GM13976 (cell line): ENCODE measurements at regions not wholly inside any gene's neighbourhood (a gene's known extent, or its start where the extent isn't known, plus 50 kb on each side); places are given as distances from the start of the nearest gene placed in this dataset.

ENCODE experiments used
- DNase-seq: peaks from one replicate; pipeline ENCODE4 v3.0.0; 2012; ENCODE audit warnings: low spot score
- in situ Hi-C: fragments of 300-500 bp; cut with MboI; formaldehyde crosslinking; loops from one replicate; pipeline ENCODE4 v1.12.0; 2022; ENCODE audit warnings: low sequenced_read_pairs, mixed read lengths, inconsistent platforms; ENCODE audit not compliant: unreplicated experiment
- TF ChIP-seq, protein P1 (sequence below): IDR thresholded peaks from 2 replicates; pipeline ENCODE4 v1.5.1; 2012; ENCODE audit warnings: borderline replicate concordance, mild to moderate bottlenecking; ENCODE audit not compliant: insufficient read depth; ENCODE audit errors: extremely low read depth, missing control alignments, control extremely low read depth

DNA sequence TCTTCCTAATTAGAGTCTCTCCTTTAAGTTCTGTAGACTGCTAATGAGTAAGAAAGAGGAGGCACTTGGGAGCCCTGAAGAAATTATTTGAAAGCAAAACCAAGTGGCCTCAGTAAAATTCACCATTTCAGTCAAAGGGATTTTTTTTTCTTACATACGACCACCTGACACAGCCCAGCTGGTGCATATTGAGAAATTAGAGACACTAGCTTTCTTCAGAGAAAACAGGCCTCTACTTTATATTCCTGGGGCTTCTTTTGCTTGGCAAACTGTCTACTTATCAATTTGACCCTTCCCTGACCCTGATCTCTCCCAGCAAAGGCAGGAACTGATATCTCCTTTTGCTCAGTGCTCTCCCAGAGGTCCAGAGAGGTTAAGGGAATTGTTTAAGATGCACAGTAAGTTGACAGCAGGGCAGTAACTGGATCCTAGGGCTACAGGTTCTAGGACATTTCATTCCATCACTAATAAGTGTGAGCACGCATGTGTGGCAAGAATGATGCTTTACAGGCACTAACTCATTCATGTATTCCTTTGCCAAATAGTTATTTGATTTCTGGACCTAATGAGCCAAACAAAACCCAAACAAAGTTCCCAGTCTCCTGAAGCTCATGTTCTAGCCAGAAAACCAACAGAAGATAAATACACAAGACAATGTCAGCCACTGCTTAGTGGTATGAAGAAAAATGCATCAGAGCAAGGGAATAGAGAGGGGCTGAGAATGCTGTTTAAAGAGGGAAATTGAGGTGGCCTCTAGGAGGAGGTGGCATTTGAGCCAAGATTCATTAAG is 467.6 kb downstream of the SOX6 start:
- in situ Hi-C loops, result no loop called here
- no peak for DNase-seq
- TF ChIP-seq, protein P1, sequence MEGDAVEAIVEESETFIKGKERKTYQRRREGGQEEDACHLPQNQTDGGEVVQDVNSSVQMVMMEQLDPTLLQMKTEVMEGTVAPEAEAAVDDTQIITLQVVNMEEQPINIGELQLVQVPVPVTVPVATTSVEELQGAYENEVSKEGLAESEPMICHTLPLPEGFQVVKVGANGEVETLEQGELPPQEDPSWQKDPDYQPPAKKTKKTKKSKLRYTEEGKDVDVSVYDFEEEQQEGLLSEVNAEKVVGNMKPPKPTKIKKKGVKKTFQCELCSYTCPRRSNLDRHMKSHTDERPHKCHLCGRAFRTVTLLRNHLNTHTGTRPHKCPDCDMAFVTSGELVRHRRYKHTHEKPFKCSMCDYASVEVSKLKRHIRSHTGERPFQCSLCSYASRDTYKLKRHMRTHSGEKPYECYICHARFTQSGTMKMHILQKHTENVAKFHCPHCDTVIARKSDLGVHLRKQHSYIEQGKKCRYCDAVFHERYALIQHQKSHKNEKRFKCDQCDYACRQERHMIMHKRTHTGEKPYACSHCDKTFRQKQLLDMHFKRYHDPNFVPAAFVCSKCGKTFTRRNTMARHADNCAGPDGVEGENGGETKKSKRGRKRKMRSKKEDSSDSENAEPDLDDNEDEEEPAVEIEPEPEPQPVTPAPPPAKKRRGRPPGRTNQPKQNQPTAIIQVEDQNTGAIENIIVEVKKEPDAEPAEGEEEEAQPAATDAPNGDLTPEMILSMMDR, result no peak

DNA sequence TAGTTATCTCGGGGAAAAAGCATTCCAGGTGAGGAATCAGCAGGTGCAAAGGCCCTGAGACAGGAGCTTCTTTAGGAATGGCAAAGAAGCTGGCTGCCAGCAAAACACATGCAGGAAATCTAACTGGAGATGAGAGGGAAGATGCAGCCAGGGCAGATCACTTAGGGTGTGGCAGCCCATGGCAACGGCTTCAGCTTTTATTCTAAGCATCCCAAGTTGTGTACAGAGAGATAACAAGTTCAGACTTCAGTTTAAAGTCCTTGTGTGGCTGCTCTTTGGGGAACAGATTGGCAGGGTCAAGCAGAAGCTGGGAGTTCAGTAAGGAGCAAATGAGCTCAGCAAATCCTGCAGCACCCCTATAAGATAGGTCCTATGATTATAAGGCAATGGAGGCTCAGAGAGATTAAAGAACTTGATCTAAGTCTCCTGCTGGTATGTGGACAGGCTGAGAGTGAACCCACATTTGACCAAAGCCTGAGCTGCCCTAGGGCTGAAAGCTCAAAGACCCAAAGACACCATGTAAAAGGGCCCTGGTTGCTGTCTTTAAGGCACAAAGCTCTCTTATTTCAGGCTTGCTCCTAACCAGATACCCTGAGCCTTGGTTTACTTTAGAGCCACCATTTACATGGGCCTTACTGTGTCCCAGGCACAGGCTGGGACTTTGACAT is 466.8 kb downstream of the SOX6 start:
- no peak for DNase-seq
- in situ Hi-C loops, result no loop called here
- TF ChIP-seq, protein P1, result no peak

DNA sequence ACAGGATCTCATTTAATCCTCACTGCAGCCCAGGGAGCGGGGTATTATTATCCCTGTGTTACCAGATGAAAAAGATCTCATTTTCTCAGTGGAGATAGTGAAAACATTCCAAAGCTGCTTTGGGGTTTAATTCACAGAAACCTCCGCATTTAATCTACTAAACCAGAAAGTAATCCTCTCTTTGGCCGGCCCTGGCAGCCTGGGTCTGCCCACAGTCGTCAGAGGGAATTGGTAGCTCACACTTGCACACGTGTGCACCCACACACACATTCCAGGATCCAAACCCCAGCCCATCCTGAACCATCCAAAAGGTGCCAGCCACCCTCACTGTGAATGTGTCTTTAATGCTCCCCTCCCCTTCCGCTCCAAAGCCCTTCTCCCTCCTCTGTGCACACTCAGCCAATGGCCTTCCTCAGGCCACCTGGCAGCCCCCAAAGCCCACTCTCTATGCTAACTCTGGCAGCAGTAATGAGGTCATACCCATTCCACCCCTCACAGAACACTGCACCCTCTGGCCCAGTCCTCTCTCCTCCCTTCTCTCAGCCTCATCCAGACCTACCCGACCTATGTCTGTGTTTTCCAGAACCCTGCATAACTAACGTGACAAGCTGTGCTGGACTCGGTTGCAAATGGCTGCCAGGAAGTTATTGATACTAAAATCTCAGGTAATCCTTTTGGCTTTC is 466.2 kb downstream of the SOX6 start:
- in situ Hi-C loops, result no loop called here
- no peak for DNase-seq
- TF ChIP-seq, protein P1, result no peak

DNA sequence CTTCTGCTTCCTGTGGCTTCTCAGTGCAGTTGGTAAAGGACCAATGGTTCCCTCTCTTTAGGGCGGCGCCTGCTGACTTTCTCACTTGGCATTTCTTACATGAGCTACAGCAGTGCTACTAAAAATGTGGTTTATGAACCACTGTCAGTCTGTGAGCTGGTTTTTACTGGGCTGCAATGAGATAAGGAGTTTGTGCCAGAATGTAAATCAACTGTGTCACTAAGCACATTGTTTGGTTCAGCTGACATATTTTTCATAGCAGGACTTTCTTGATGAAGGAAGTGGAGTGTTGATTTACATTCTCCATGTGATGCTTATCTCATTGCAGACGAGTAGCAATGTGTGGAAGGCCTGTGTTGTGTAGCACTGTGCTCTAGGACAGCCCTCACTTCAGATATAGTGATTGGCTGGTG is 463.3 kb downstream of the SOX6 start:
- DNase-seq, result no peak
- TF ChIP-seq, protein P1, result no peak
- in situ Hi-C loops, result no loop called here

DNA sequence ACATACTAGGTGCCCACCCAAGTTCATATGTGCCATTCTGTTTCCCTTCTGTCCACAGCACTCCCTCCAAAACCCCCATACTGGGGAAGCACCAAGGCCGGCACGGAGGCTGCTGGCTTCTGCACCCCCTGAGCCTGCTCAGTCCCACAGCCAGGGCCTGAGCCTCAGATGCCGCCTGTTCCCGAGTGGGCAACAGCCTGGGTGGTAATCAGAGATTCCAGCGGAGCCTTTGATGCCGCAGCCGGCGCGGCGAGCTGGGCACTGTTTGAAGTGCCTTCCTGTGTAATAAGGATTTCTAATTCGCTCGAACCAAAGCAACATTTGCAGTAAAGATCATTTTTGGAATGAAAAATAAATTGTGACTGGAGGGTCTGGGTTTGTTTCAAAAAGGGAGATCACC is 460.3 kb downstream of the SOX6 start:
- DNase-seq, result no peak
- TF ChIP-seq, protein P1, result no peak
- in situ Hi-C loops, result no loop called here

DNA sequence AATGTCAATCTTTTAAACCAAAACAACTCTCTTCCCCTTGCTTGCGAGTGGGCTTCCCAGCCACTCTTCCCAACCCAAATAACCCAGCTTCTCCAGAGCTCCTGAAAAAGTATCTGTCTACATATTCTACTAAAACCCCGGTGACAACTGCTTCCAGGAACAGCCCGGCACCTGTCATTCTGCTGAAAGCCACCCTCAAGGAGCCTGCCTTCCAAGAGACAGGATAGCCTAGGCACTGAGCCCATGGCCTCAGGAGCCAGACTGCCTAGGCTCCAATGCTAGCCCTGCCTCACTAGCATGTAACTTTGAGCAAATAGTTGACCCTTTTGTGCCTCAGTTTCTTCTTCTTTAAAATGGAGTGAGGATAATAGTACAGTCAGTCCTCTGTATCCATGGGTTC is 459.8 kb downstream of the SOX6 start:
- in situ Hi-C loops, result no loop called here
- DNase-seq, result no peak
- TF ChIP-seq, protein P1, result no peak
